Islet precursor cell (in vitro differentiated cells): ENCODE measurements at regions not wholly inside any gene's neighbourhood (a gene's known extent, or its start where the extent isn't known, plus 50 kb on each side); places are given as distances from the start of the nearest gene placed in this dataset.

Experiments
- DNase-seq: peaks from one replicate; pipeline ENCODE4 v3.0.0-alpha.2; 2018

GRCh38 chr4:26020881-26021280 lies 106.9 kb downstream of the SMIM20 start:
- no peak for DNase-seq

GRCh38 chr4:26021417-26022345 lies 107.7 kb downstream of the SMIM20 start:
- peak; percentile 52 for DNase-seq

- DNase-seq: peak; percentile 46
Observed at GRCh38 chr4:26022346-26023202, 108.6 kb downstream of the SMIM20 start.

GRCh38 chr4:26023203-26023972 lies 109.4 kb downstream of the SMIM20 start:
- no peak for DNase-seq

GRCh38 chr4:26024079-26024478 lies 110.1 kb downstream of the SMIM20 start:
- DNase-seq: no peak

- peak; percentile 52 for DNase-seq
Observed at GRCh38 chr4:26028133-26028792, 114.2 kb downstream of the SMIM20 start.

GRCh38 chr4:26028793-26029567 lies 115.0 kb downstream of the SMIM20 start:
- peak; percentile 91 for DNase-seq

GRCh38 chr4:26029568-26030131 lies 115.6 kb downstream of the SMIM20 start:
- DNase-seq: peak; percentile 46

- DNase-seq: no peak
Observed at GRCh38 chr4:26030260-26030667, 116.2 kb downstream of the SMIM20 start.

GRCh38 chr4:26030780-26031179 lies 116.8 kb downstream of the SMIM20 start:
- DNase-seq: no peak

GRCh38 chr4:26031704-26032103 lies 117.7 kb downstream of the SMIM20 start:
- no peak for DNase-seq

- no peak for DNase-seq
Observed at GRCh38 chr4:26032142-26032541, 118.1 kb downstream of the SMIM20 start.

GRCh38 chr4:26032630-26033317 lies 118.8 kb downstream of the SMIM20 start:
- no peak for DNase-seq

GRCh38 chr4:26033389-26033788 lies 119.4 kb downstream of the SMIM20 start:
- no peak for DNase-seq

- no peak for DNase-seq
Observed at GRCh38 chr4:26034849-26035248, 120.8 kb downstream of the SMIM20 start.

GRCh38 chr4:26035921-26036320 lies 121.9 kb downstream of the SMIM20 start:
- DNase-seq: no peak

GRCh38 chr4:26039639-26040359 lies 125.8 kb downstream of the SMIM20 start:
- no peak for DNase-seq

- DNase-seq: no peak
Observed at GRCh38 chr4:26044524-26044923, 130.5 kb downstream of the SMIM20 start.

- no peak for DNase-seq
Observed at GRCh38 chr4:26044983-26045382, 131.0 kb downstream of the SMIM20 start.

- DNase-seq: no peak
Observed at GRCh38 chr4:26047795-26048194, 133.8 kb downstream of the SMIM20 start.
